GM12878 (cell line): ENCODE measurements at regions not wholly inside any gene's neighbourhood (a gene's known extent, or its start where the extent isn't known, plus 50 kb on each side); places are given as distances from the start of the nearest gene placed in this dataset.

Experiments used
- BRCA1 ChIP-seq: IDR thresholded peaks from 2 replicates; pipeline ENCODE4 v1.6.1; 2011; ENCODE audit warnings: low read depth, low read length, improper control_type of control experiment
- CBFB ChIP-seq: IDR thresholded peaks from 2 replicates; pipeline ENCODE4 v1.6.1; 2016; ENCODE audit warnings: antibody characterized with exemption, low read depth
- CHD4 ChIP-seq: fragments of 200-600 bp; sonication (generic); IDR thresholded peaks from 2 replicates; pipeline ENCODE4 v1.6.1; 2016; ENCODE audit warnings: mild to moderate bottlenecking
- EP300 ChIP-seq, 2 experiments: fragments of 150-350 bp in 1 of 2; IDR thresholded peaks; 2 replicates each; pipeline ENCODE4 v1.6.1; 2011 to 2012; ENCODE audit warnings: low read depth in 2 of 2, low read length in 2 of 2, borderline replicate concordance in 1 of 2, improper control_type of control experiment in 1 of 2, inconsistent platforms in 1 of 2; ENCODE audit not compliant: control insufficient read depth in 1 of 2
- ETV6 ChIP-seq, 2 experiments: fragments of 450-650 bp in 1 of 2; IDR thresholded peaks in 1 of 2; conservative IDR thresholded peaks in 1 of 2; 2 replicates each; pipeline ENCODE4 v1.6.1; 2014; ENCODE audit warnings: antibody characterized with exemption in 1 of 2, borderline replicate concordance in 1 of 2, low read depth in 1 of 2, mild to moderate bottlenecking in 1 of 2, moderate library complexity in 1 of 2
- HDAC6 ChIP-seq: fragments of 200-600 bp; sonication (generic); IDR thresholded peaks from one replicate; pipeline ENCODE4 v1.8.0; 2017; ENCODE audit warnings: antibody characterized with exemption; ENCODE audit not compliant: unreplicated experiment
- IRF3 ChIP-seq: fragments of 450-650 bp; IDR thresholded peaks from 2 replicates; pipeline ENCODE4 v1.6.1; 2014; ENCODE audit warnings: mild to moderate bottlenecking
- JUNB ChIP-seq: IDR thresholded peaks from 2 replicates; pipeline ENCODE4 v1.6.1; 2016; ENCODE audit warnings: antibody characterized with exemption, mild to moderate bottlenecking
- MEF2A ChIP-seq: IDR thresholded peaks from 2 replicates; pipeline ENCODE4 v1.6.1; 2011; ENCODE audit warnings: low read depth, mild to moderate bottlenecking, low read length, moderate library complexity; ENCODE audit not compliant: insufficient read depth
- MLLT1 ChIP-seq: fragments of 450-650 bp; IDR thresholded peaks from 2 replicates; pipeline ENCODE4 v1.6.1; 2016; ENCODE audit warnings: mild to moderate bottlenecking
- MYC ChIP-seq: IDR thresholded peaks from 2 replicates; pipeline ENCODE4 v1.6.1; 2011; ENCODE audit warnings: mild to moderate bottlenecking, low read length, moderate library complexity, inconsistent platforms; ENCODE audit not compliant: insufficient read depth, insufficient replicate concordance, insufficient read length, severe bottlenecking
- NFIC ChIP-seq: IDR thresholded peaks from 2 replicates; pipeline ENCODE4 v1.6.1; 2012; ENCODE audit warnings: low read depth, mild to moderate bottlenecking, inconsistent platforms, low read length, moderate library complexity
- NKRF ChIP-seq: fragments of 450-650 bp; conservative IDR thresholded peaks from 2 replicates; pipeline ENCODE4 v1.6.1; 2017; ENCODE audit warnings: mild to moderate bottlenecking, moderate library complexity
- NR2C2 ChIP-seq: IDR thresholded peaks from 2 replicates; pipeline ENCODE4 v1.6.1; 2011; ENCODE audit warnings: borderline replicate concordance, low read depth; ENCODE audit not compliant: control insufficient read depth, insufficient read length
- PAX5 ChIP-seq: IDR thresholded peaks from 2 replicates; pipeline ENCODE4 v1.6.1; 2011; ENCODE audit warnings: low read depth, low read length, borderline replicate concordance
- REST ChIP-seq: IDR thresholded peaks from 2 replicates; pipeline ENCODE4 v1.6.1; 2012; ENCODE audit warnings: mild to moderate bottlenecking, low read depth, low read length
- SREBF2 ChIP-seq: IDR thresholded peaks from 2 replicates; pipeline ENCODE4 v1.6.1; 2012; ENCODE audit warnings: mild to moderate bottlenecking, low read length
- STAT1 ChIP-seq: fragments of 450-650 bp; conservative IDR thresholded peaks from 2 replicates; pipeline ENCODE4 v1.6.1; 2014; ENCODE audit warnings: antibody characterized with exemption, mild to moderate bottlenecking
- STAT3 ChIP-seq: IDR thresholded peaks from 2 replicates; pipeline ENCODE4 v1.6.1; 2011; ENCODE audit warnings: low read depth, low read length, improper control_type of control experiment
- ZBED1 ChIP-seq: IDR thresholded peaks from 2 replicates; pipeline ENCODE4 v1.6.1; 2016; ENCODE audit warnings: borderline replicate concordance
- ZNF207 ChIP-seq: fragments of 450-650 bp; IDR thresholded peaks from 2 replicates; pipeline ENCODE4 v1.6.1; 2014; ENCODE audit warnings: antibody characterized with exemption, mild to moderate bottlenecking, borderline replicate concordance
- ZZZ3 ChIP-seq: IDR thresholded peaks from 2 replicates; pipeline ENCODE4 v1.6.1; 2011; ENCODE audit warnings: low read depth; ENCODE audit not compliant: control insufficient read depth, insufficient read length

GRCh38 chr6:144353871-144354314 lies 68.8 kb downstream of the UTRN start (continued):
- no peak for TF ChIP-seq IRF3
- TF ChIP-seq REST: no peak
- TF ChIP-seq MLLT1: peak; percentile 46; the same call in 1 of the 2 replicates
- no peak for TF ChIP-seq ZNF207
- TF ChIP-seq ZBED1: no peak
- no peak for TF ChIP-seq CBFB
- TF ChIP-seq MEF2A: no peak
- TF ChIP-seq STAT3: peak; percentile 25; the same call in 1 of the 2 replicates
- TF ChIP-seq NFIC: peak; percentile 39; the same call in 1 of the 2 replicates
- TF ChIP-seq MYC: no peak
- TF ChIP-seq JUNB: no peak; the same call in 1 of the 2 replicates
- no peak for TF ChIP-seq ZZZ3
- TF ChIP-seq STAT1: no peak
- no peak for TF ChIP-seq ETV6 (conservative IDR thresholded peaks at IDR 0.05 in 1 of 2, IDR thresholded peaks at IDR 0.05 in 1 of 2; ENCODE audit: borderline replicate concordance in 1 of 2, low read depth in 1 of 2)
- TF ChIP-seq PAX5: no peak
- peak; percentile 87 to 89 for TF ChIP-seq EP300 (IDR thresholded peaks at IDR 0.05; ENCODE audit: borderline replicate concordance in 1 of 2, control insufficient read depth in 1 of 2, low read depth in 2 of 2, low read length in 2 of 2)
- TF ChIP-seq NR2C2: no peak
- TF ChIP-seq BRCA1: no peak
- TF ChIP-seq CHD4: no peak
- TF ChIP-seq HDAC6: no peak
- TF ChIP-seq NKRF: no peak
- TF ChIP-seq SREBF2: no peak
